Osteocyte (in vitro differentiated cells): ENCODE measurements at regions not wholly inside any gene's neighbourhood (a gene's known extent, or its start where the extent isn't known, plus 50 kb on each side); places are given as distances from the start of the nearest gene placed in this dataset.
A peak's percentile ranks its signal among the peaks of the same experiment; 100 is the strongest.

Source experiments
- DNase-seq: peaks from one replicate; pipeline ENCODE4 v3.0.0; 2021; ENCODE audit warnings: mixed read lengths; ENCODE audit not compliant: unreplicated experiment; ENCODE audit errors: extremely low spot score
- H3K27ac Mint-ChIP-seq: one replicate; pipeline ENCODE4 v1.8.0; 2021; ENCODE audit warnings: mild to moderate bottlenecking, mixed read lengths; ENCODE audit not compliant: unreplicated experiment
- H3K27me3 Mint-ChIP-seq: one replicate; pipeline ENCODE4 v1.8.0; 2021; ENCODE audit warnings: mixed read lengths; ENCODE audit not compliant: unreplicated experiment
- H3K36me3 Mint-ChIP-seq: one replicate; pipeline ENCODE4 v1.8.0; 2021; ENCODE audit warnings: mixed read lengths; ENCODE audit not compliant: unreplicated experiment
- H3K4me1 Mint-ChIP-seq: one replicate; pipeline ENCODE4 v1.8.0; 2021; ENCODE audit warnings: mixed read lengths; ENCODE audit not compliant: unreplicated experiment
- H3K4me3 Mint-ChIP-seq: one replicate; pipeline ENCODE4 v1.8.0; 2021; ENCODE audit warnings: mild to moderate bottlenecking, moderate library complexity, mixed read lengths; ENCODE audit not compliant: unreplicated experiment
- H3K9me3 Mint-ChIP-seq: one replicate; pipeline ENCODE4 v1.8.0; 2021; ENCODE audit warnings: mixed read lengths; ENCODE audit not compliant: unreplicated experiment
- TF ChIP-seq, protein P1 (sequence below): fragments of 200-600 bp; sonication (generic); IDR thresholded peaks from 2 replicates; pipeline ENCODE4 v1.5.0; 2021; ENCODE audit warnings: antibody characterized with exemption, mild to moderate bottlenecking, moderate library complexity

DNA sequence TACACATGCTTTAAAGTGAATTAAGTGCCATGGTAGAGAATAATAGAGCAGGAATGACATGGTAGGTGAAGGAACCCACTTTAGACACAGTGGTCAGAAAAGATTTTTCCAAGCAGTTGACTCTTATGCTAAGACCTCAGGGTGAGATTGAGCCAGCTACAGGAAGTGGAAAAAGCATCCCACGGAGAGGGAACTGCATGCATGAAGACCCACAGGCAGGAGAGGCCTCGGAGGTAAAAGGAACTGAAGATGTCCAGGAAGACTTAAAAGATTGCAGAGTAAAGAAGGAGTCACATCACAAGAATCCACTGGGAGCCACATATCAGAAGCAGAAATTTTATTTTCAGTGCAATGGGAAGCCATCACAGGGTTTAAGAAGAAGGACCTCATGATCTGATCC, 499.2 kb upstream of the FAM98A start:
- TF ChIP-seq, protein P1, sequence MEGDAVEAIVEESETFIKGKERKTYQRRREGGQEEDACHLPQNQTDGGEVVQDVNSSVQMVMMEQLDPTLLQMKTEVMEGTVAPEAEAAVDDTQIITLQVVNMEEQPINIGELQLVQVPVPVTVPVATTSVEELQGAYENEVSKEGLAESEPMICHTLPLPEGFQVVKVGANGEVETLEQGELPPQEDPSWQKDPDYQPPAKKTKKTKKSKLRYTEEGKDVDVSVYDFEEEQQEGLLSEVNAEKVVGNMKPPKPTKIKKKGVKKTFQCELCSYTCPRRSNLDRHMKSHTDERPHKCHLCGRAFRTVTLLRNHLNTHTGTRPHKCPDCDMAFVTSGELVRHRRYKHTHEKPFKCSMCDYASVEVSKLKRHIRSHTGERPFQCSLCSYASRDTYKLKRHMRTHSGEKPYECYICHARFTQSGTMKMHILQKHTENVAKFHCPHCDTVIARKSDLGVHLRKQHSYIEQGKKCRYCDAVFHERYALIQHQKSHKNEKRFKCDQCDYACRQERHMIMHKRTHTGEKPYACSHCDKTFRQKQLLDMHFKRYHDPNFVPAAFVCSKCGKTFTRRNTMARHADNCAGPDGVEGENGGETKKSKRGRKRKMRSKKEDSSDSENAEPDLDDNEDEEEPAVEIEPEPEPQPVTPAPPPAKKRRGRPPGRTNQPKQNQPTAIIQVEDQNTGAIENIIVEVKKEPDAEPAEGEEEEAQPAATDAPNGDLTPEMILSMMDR: no peak
- no peak overlapping the region for H3K27ac Mint-ChIP-seq
- no peaks in the 10 kb centered on the region for H3K9me3 Mint-ChIP-seq
- H3K4me1 Mint-ChIP-seq: no peaks in the 10 kb centered on the region
- no peak overlapping the region for H3K4me3 Mint-ChIP-seq
- no peak for DNase-seq
- no peaks in the 10 kb centered on the region for H3K36me3 Mint-ChIP-seq
- H3K27me3 Mint-ChIP-seq: no peaks in the 10 kb centered on the region

- Mint-ChIP-seq H3K27me3 (peaks cover 4% of the 10 kb centered on the region), H3K36me3 (no peaks in the 10 kb centered on the region), H3K27ac (no peak overlapping the region), H3K4me3 (no peak overlapping the region), H3K4me1 (no peaks in the 10 kb centered on the region), H3K9me3 (no peaks in the 10 kb centered on the region)
- TF ChIP-seq, protein P1: peak; percentile 86
- DNase-seq: no peak
Observed at GRCh38 chr2:34096562-34097171, 497.6 kb upstream of the FAM98A start.

- H3K4me1 Mint-ChIP-seq: no peaks in the 10 kb centered on the region
- no peak for DNase-seq
- H3K27me3 Mint-ChIP-seq: peaks cover 7% of the 10 kb centered on the region
- TF ChIP-seq, protein P1: no peak
- H3K36me3 Mint-ChIP-seq: no peaks in the 10 kb centered on the region
- H3K9me3 Mint-ChIP-seq: no peaks in the 10 kb centered on the region
- H3K4me3 Mint-ChIP-seq: no peak overlapping the region
- H3K27ac Mint-ChIP-seq: no peak overlapping the region
Observed at GRCh38 chr2:34093790-34094189, 494.7 kb upstream of the FAM98A start.

GRCh38 chr2:34070196-34070595, 471.1 kb upstream of the FAM98A start:
- no peaks in the 10 kb centered on the region for H3K4me1 Mint-ChIP-seq
- peaks cover 8% of the 10 kb centered on the region for H3K27me3 Mint-ChIP-seq
- TF ChIP-seq, protein P1: no peak
- no peak overlapping the region for H3K4me3 Mint-ChIP-seq
- H3K27ac Mint-ChIP-seq: no peak overlapping the region
- H3K9me3 Mint-ChIP-seq: no peaks in the 10 kb centered on the region
- H3K36me3 Mint-ChIP-seq: no peaks in the 10 kb centered on the region
- no peak for DNase-seq

- Mint-ChIP-seq H3K9me3 (no peaks in the 10 kb centered on the region), H3K27me3 (peaks cover 8% of the 10 kb centered on the region), H3K36me3 (no peaks in the 10 kb centered on the region), H3K4me3 (no peak overlapping the region), H3K27ac (no peak overlapping the region), H3K4me1 (no peaks in the 10 kb centered on the region)
- TF ChIP-seq, protein P1: no peak
- DNase-seq: no peak
Observed at GRCh38 chr2:34069604-34070003, 470.5 kb upstream of the FAM98A start.
